Loucy (cell line): ENCODE measurements at regions not wholly inside any gene's neighbourhood (a gene's known extent, or its start where the extent isn't known, plus 50 kb on each side); places are given as distances from the start of the nearest gene placed in this dataset.

Source experiments
- EZH2phosphoT487 ChIP-seq: fragments of 200-600 bp; IDR thresholded peaks from 2 replicates; pipeline ENCODE4 v1.6.1; 2018; ENCODE audit warnings: antibody characterized with exemption, mild to moderate bottlenecking, moderate library complexity, borderline replicate concordance
- TF ChIP-seq, protein P1 (sequence below): fragments of 200-600 bp; sonication (generic); conservative IDR thresholded peaks from 2 replicates; pipeline ENCODE4 v1.5.1; 2014; ENCODE audit warnings: mild to moderate bottlenecking, antibody characterized with exemption, low read length

- TF ChIP-seq EZH2phosphoT487: no peak
- TF ChIP-seq, protein P1, sequence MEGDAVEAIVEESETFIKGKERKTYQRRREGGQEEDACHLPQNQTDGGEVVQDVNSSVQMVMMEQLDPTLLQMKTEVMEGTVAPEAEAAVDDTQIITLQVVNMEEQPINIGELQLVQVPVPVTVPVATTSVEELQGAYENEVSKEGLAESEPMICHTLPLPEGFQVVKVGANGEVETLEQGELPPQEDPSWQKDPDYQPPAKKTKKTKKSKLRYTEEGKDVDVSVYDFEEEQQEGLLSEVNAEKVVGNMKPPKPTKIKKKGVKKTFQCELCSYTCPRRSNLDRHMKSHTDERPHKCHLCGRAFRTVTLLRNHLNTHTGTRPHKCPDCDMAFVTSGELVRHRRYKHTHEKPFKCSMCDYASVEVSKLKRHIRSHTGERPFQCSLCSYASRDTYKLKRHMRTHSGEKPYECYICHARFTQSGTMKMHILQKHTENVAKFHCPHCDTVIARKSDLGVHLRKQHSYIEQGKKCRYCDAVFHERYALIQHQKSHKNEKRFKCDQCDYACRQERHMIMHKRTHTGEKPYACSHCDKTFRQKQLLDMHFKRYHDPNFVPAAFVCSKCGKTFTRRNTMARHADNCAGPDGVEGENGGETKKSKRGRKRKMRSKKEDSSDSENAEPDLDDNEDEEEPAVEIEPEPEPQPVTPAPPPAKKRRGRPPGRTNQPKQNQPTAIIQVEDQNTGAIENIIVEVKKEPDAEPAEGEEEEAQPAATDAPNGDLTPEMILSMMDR: no peak
Measured at GRCh38 chr3:66106788-66107187, 68.1 kb upstream of the MAGI1 start.
